ENCODE measurements at regions not wholly inside any gene's neighbourhood (a gene's known extent, or its start where the extent isn't known, plus 50 kb on each side); places are given as distances from the start of the nearest gene placed in this dataset.

GRCh38 chr5:9801908-9802307 is 171.8 kb upstream of the TAS2R1 start:
- no peak for TF ChIP-seq CTCF (conservative IDR thresholded peaks at IDR 0.05 in 1 of 2, IDR thresholded peaks at IDR 0.05 in 1 of 2; ENCODE audit: extremely low read depth in 1 of 2, insufficient read depth in 1 of 2, low read depth in 1 of 2, low read length in 2 of 2)
- no peak for TF ChIP-seq EZH2 (IDR thresholded peaks at IDR 0.05; ENCODE audit: borderline replicate concordance, low read length)

Data from mammary epithelial cell (primary cell).